NCI-H1048 (cell line): ENCODE measurements at regions not wholly inside any gene's neighbourhood (a gene's known extent, or its start where the extent isn't known, plus 50 kb on each side); places are given as distances from the start of the nearest gene placed in this dataset.
"Not testable (repeated sequence)": the region's sequence is repeated elsewhere in the genome, so short reads cannot be mapped to it uniquely, and the experiment has no call there.

Experiments used
- DNase-seq: peaks from one replicate; lab custom pipeline; 2025; lab: John Stamatoyannopoulos, UW

- no peak for DNase-seq
Observed at GRCh38 chr6:125431971-125432370, 130.2 kb upstream of the HDDC2 start.

DNA sequence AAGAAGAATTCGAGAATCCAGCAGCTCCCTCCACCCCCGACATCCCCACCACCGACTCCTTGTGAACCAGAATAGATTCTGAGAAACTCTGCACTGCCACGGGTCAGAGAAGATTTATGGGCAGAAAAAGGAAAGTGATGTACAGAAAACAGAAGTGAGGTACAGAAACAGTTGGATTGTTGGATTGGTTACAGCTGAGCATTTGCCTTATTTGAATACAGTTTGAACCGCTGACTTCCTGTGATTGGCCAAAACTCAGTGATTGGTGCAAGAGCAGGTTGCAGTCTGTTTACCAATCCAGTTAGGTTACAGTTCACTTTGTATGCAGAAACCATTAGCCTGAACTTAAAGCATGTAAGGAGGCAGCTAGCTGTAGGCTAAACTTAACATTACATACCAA, 131.2 kb upstream of the HDDC2 start:
- DNase-seq = no peak

DNA sequence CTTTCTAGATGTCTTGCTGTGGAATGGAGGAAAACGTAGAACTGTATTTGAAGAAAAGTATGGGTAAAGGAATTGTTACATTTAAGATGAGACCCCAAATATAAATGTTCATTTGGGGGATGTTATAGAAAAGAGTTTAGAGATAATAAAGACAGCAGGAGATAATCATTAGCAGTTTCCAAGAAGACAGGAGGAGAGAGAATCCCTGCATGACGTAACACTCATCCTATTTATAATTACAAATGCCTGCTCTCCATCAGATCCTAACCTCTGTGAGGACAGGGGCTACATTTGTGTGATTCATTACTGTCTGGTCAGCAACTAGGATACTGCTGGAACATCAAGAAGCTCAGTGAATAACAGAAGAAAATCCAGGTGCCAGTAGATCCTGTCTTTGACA, 133.0 kb upstream of the HDDC2 start:
- DNase-seq = no peak

DNA sequence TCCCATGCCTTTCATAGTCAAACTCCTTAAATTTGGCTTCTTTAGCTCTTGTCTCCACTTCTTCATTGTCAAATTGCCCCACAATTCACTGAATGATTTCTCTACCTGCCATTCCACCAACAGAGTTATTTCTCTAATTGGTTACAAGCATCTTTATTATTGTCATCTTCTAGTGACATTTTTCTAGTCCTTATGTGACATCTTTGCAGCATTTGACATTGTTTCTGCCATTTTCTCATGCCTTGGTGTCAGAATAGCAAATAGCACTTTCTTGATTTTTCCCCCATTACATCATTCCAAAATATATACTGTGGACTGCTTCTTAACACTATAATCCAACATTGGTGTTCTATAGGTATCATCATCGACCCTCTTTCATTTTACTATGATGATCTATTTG, 137.7 kb upstream of the HDDC2 start:
- no peak for DNase-seq

DNA sequence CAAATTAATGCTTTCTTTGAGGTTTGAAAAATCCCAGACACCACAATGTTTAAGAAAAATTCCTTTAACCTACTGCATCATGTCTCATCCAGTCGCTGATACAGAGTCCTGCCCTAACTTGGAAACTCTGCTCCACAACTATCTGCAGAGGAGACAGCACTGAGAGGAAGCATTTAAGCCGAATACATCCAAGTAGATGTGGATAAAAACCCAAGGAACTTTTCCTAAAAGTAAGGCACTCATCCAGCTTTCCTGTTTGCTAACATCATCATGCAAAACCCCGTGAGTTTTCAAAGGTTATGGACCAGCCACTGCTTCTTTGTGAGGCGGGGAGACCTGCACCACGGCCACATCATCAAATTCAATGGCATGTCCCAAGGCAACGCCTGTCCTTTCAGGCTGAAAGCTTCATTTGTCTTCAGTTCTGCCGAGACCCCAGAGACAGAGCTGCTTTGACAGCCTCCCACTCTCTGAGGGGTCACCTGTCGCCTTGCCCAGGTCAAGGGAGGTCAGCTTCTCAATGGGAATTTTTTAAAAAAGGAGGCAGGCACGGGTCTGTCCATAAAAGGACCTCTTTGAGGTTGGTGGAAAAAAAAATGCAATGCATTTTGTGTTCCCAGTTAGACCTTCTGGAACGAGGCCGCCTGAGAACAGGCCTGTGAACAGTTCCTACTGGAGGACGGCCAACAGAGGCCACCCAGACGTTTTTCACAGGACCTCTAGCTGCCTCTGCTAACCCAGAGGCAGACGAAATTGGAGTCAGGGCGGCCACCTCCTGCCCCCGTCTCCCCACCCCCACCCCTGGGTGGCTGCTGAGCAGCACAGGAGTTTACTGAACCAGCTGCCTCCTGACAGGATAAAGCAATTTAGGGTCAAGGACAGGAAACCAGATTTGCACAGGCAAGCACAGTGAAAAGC, 142.5 kb upstream of the HDDC2 start:
- no peak for DNase-seq

DNA sequence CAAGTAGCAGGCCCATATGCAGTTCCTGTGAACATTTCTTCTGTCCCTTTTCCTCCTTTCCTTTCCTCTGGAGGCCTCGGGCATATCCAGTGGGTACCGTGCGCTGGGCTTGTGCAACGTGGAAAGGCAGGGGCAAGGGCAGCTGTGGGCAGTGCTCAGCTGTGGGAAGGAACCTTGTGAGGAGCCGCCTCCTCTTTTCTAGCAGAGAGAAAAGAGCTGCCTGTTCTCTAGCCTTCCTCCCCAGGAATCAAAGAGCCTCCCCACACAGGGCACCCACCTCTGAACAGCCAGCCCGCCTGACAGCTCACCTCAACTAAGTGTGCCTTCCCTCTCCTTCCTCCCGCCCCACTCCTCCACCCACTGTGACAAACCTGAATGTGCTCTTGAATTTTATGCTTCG, 143.3 kb upstream of the HDDC2 start:
- DNase-seq = no peak

DNA sequence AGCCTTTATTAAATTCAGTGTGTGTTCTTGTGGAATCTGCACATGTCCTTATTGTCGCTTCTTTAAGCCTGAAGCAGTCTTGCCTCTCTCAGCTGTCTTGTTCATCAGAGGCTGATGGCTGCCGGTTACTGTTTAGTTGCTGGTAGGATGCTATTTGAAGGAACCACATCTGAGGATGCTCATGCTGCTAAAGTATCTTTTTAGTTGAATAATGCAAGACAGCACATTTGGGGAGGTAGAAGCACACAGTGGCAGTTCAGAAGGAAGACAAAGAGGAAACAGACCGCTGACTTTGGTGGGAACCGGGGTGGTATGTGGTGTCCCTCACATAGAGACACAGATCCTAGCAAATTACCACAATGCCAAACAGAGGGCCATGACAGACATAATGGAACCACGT, 144.2 kb upstream of the HDDC2 start:
- no peak for DNase-seq

- DNase-seq = no peak
Observed at GRCh38 chr6:125451750-125452149, 150.0 kb upstream of the HDDC2 start.

GRCh38 chr6:125453516-125453915, 151.7 kb upstream of the HDDC2 start:
- no peak for DNase-seq

DNA sequence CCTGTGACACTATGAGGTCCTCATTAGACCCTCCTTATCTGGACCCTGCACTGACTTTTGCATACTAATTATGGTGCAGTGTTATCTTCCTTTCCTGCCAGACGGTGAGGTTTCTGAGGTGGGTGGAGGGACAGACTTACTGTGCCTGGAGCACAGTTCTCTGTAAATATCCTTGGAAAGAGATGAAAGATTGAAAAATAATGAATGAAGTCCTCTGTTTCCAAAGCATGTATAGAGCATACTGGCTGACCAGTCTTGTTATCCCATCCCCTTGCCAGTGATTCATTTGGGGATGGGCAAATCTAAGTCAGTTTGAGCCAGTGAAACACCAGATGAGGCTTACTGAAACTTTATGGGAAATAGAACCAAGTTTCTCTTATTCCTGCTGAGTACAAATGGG, 152.6 kb upstream of the HDDC2 start:
- DNase-seq = no peak

DNA sequence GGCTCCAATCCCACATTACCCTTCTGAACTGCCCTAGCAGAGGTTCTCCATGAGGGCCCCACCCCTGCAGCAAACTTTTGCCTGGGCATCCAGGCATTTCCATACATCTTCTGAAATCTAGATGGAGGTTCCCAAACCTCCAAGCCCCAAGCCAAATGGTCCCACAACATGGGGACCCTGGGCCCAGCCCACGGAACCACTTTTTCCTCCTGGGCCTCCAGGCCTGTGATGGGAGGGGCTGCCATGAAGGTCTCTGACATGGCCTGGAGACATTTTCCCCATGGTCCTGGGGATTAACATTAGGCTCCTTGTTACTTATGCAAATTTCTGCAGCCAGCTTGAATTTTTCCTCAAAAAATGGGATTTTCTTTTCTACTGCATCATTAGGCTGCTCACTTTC, 156.7 kb upstream of the HDDC2 start:
- not testable (repeated sequence) for DNase-seq

- not testable (repeated sequence) for DNase-seq
Observed at GRCh38 chr6:125465332-125465731, 163.6 kb upstream of the HDDC2 start.

- no peak for DNase-seq
Observed at GRCh38 chr6:125469915-125470314, 168.1 kb upstream of the HDDC2 start.

DNA sequence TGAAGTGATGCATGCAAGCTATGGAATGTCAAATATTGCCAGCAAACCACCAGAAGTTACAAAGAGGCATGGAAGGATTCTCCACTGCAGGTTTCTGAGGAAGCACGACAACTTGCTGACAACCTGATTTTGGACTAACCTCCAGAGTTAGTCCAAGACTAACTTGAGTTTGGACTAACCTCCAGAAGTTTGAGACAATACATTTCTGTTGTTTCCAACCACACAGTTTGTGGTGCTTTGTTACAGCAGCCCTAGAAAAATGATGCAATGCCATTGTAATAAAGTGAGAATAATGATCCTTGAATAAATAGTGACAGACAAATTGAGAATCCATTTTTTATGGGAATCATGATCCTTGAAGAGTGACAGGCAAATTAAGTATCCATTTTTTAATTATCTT, 169.9 kb upstream of the HDDC2 start:
- DNase-seq = no peak

DNA sequence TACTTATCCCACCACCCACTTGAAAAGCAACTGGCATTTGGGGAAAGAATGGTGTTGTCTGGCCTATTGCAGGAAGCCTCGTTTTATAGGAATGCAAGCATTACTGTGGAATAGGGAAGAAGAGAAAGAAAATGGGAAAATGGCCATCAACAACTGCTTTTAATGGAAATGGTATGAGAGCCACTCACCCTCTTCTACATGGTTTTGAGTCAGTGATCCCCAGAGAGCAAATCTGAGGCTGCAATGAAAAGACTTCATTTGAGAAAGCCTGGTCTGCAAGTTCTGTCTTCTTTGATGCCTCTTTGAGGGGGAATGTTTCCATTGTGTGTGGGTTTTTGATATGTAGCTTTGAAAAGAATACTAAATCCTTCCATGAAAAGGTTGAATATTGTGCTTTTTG, 172.3 kb upstream of the HDDC2 start:
- DNase-seq = no peak

GRCh38 chr6:125477156-125477555, 175.4 kb upstream of the HDDC2 start:
- no peak for DNase-seq

DNA sequence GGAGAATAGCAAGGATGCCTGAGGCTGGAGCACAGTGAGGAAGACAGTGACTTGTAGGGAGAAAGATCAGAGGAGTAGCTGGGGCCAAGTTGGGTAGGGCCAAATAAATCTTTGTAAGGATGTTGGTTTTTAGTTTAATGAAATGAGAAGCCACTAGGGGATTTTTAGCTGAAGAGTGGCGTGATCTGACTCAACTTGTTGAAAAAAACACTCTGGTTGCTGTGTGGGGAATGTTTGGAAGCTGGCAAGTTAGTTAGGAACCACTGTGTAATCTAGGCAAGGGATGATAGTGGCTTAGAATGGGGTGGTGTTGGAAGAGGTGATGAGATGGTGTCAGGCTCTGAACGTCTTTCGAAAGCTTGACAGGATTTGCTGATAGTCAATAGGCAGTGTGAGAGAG, 176.1 kb upstream of the HDDC2 start:
- no peak for DNase-seq

- no peak for DNase-seq
Observed at GRCh38 chr6:125480146-125480545, 178.4 kb upstream of the HDDC2 start.

- no peak for DNase-seq
Observed at GRCh38 chr6:125480571-125480970, 178.8 kb upstream of the HDDC2 start.

DNA sequence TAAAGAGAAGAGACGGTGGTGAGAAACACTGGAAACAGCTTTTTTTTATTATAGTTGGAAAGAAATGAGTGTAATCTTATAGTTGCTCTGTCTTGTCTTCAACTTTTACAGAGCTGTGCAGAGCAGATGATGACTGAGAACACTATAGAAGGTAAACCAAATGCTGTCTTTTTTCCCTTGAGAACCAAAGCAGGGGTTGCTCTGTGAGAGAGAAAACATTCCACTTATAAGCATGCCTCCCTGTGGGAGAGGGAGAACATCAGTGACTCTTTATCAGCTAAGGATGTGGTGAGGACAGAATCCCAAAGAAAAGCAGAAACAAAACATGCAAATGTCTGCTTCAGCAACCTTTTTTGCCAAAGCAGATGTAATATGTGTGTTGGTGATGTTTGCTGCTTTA, 179.3 kb upstream of the HDDC2 start:
- no peak for DNase-seq

GRCh38 chr6:125485757-125486156, 184.0 kb upstream of the HDDC2 start:
- DNase-seq = no peak

DNA sequence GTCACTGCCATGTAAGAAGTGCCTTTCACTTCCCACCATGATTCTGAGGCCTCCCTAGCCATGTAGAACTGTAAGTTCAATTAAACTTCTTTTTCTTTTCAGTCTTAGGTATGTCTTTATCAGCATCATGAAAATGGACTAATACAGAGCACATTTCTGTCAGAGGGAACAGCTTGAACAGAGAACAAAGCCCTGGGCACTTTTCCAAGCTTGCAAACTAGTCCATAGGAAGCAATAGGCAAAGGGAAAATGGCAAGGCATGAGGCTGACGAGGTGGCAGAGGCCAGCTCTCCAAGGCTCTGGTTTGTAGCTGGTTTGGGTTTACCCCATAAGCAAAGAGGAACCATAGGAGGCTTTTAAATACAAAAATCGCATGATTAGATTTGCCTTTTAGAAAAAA, 185.1 kb upstream of the HDDC2 start:
- no peak for DNase-seq

DNA sequence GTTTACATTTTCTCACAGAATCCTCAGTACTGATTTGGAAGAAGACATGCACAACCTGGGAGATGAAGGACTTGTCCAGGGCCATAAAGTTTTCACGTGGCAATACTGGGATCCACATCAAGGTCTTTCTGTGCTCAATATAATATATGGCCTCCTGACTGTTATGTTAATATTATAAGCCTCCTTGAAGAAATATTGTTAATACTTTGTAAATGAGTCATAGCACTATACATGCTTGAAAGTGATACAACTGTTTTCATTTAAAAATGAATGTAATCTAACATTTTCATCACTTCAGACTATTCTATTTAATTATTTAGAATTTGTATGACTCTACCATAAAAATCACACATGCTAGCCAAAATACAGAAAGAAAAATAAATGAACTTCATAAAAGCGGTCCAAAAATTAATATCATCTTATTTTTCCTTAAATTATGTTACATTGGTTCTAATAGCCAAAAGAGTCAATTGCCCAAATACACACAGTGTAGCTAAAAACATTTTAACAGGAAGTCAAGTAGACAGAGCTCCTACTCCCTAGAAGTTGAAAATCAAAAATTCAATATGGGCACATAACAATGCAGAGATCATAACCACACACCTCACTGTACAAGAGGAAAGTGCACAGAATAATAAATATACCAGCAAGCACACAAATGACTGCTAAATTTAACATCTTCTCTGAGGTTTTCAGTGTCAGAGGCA, 188.0 kb upstream of the HDDC2 start:
- no peak for DNase-seq
